ENCODE measurements at regions not wholly inside any gene's neighbourhood (a gene's known extent, or its start where the extent isn't known, plus 50 kb on each side); places are given as distances from the start of the nearest gene placed in this dataset.

DNA sequence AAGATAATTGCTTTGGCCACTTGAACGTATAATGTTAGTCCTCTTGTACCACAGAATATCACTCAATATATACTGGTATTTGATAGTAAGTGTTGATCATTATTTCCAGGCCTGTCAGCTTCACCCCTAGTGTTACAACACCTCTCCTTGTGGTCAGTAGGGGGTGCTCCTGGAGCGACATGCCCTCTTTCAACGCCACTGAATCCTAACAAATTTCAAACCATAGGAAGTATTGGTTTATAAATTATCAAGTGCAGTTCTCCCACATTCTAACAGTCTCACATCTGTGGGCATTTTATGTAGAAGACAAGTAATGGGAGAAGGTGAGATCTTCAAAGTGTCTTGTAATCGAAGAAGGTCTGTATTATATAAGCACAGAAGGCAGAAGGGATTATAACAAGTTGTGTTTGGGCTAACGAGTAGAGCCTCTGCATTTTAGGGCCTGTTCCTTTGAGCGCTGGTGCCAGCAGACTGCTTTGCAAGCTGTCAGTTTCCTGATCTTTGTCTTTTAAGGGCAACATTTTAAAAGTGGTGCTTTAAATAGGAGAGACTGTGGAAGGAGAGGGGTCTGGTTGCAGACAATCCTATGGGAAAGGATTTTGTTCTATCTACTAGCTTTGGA is 57.1 kb upstream of the CEP162 start (continued):
- TF ChIP-seq, protein P1, sequence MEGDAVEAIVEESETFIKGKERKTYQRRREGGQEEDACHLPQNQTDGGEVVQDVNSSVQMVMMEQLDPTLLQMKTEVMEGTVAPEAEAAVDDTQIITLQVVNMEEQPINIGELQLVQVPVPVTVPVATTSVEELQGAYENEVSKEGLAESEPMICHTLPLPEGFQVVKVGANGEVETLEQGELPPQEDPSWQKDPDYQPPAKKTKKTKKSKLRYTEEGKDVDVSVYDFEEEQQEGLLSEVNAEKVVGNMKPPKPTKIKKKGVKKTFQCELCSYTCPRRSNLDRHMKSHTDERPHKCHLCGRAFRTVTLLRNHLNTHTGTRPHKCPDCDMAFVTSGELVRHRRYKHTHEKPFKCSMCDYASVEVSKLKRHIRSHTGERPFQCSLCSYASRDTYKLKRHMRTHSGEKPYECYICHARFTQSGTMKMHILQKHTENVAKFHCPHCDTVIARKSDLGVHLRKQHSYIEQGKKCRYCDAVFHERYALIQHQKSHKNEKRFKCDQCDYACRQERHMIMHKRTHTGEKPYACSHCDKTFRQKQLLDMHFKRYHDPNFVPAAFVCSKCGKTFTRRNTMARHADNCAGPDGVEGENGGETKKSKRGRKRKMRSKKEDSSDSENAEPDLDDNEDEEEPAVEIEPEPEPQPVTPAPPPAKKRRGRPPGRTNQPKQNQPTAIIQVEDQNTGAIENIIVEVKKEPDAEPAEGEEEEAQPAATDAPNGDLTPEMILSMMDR (IDR thresholded peaks at IDR 0.05): peak; percentile 55
- TF ChIP-seq NRF1 (IDR thresholded peaks at IDR 0.05; ENCODE audit: low read depth, low read length): no peak
- TF ChIP-seq GATA2 (CRISPR knock-in tag; IDR thresholded peaks at IDR 0.05): no peak
- TF ChIP-seq ELF1 (IDR thresholded peaks at IDR 0.05): no peak
- TF ChIP-seq POLR2AphosphoS5 (IDR thresholded peaks at IDR 0.05; ENCODE audit: low read depth, low read length): no peak

DNA sequence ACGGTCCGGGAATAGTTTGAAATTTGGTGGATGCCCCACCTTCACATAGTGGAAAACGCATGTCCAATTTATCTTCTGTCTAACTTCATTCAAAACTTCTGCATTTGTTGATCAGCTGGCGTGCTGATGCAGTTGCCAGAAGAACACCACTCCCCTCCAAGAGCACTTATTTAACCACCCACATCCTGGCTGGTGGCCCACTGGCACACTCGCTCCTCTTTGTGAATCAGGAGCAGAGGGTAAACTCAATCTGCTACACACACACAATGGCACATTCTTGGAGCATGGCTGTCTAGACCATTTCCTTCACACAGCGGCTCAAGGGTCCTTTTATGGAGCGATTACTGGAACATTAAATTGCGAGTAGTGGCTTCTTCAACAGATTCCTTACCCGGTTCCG is 55.1 kb upstream of the CEP162 start:
- no peaks in the 10 kb centered on the region for H4K20me1 ChIP-seq (ENCODE audit: insufficient read depth)
- H3K9me2 ChIP-seq: no peaks in the 10 kb centered on the region
- H3K79me2 ChIP-seq (ENCODE audit: insufficient read depth): no peaks in the 10 kb centered on the region
- H3K36me3 ChIP-seq (replicated peaks in 1 of 2; ENCODE audit: control insufficient read depth in 1 of 2, insufficient read depth in 2 of 2, low read length in 1 of 2): no peaks in the 10 kb centered on the region
- no peak overlapping the region for H2AFZ ChIP-seq (ENCODE audit: low read depth)
- no peak overlapping the region for H3K4me2 ChIP-seq
- CTCF ChIA-PET: interaction anchor here (1.3 to 3.8 kb wide), 3 partner anchors 15 to 287 kb away, joined by 4 to 18 read pairs (median 15); no protein-coding TSS in a partner anchor
- 66% methylated on average over 8 of the region's 10 CpGs for WGBS (ENCODE audit: low lambda C conversion rate)
- no peaks in the 10 kb centered on the region for H3F3A ChIP-seq (replicated peaks; ENCODE audit: insufficient read depth)
- no peak for DNase-seq
- TF ChIP-seq GABPA (IDR thresholded peaks at IDR 0.05; ENCODE audit: low read depth) (no peak), SIN3A (IDR thresholded peaks at IDR 0.05; ENCODE audit: borderline replicate concordance, low read depth, low read length) (no peak), SMC3 (IDR thresholded peaks at IDR 0.05; ENCODE audit: low read depth, low read length) (no peak), RXRA (IDR thresholded peaks at IDR 0.05; ENCODE audit: borderline replicate concordance, low read depth) (no peak), RFX5 (IDR thresholded peaks at IDR 0.05; ENCODE audit: low read length) (no peak), TCF12 (IDR thresholded peaks at IDR 0.05) (no peak), YY1 (IDR thresholded peaks at IDR 0.05; ENCODE audit: low read depth) (no peak)
- TF ChIP-seq, protein P2, sequence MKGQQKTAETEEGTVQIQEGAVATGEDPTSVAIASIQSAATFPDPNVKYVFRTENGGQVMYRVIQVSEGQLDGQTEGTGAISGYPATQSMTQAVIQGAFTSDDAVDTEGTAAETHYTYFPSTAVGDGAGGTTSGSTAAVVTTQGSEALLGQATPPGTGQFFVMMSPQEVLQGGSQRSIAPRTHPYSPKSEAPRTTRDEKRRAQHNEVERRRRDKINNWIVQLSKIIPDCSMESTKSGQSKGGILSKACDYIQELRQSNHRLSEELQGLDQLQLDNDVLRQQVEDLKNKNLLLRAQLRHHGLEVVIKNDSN (IDR thresholded peaks at IDR 0.05; ENCODE audit: borderline replicate concordance, low read depth): no peak
- TF ChIP-seq, protein P3, sequence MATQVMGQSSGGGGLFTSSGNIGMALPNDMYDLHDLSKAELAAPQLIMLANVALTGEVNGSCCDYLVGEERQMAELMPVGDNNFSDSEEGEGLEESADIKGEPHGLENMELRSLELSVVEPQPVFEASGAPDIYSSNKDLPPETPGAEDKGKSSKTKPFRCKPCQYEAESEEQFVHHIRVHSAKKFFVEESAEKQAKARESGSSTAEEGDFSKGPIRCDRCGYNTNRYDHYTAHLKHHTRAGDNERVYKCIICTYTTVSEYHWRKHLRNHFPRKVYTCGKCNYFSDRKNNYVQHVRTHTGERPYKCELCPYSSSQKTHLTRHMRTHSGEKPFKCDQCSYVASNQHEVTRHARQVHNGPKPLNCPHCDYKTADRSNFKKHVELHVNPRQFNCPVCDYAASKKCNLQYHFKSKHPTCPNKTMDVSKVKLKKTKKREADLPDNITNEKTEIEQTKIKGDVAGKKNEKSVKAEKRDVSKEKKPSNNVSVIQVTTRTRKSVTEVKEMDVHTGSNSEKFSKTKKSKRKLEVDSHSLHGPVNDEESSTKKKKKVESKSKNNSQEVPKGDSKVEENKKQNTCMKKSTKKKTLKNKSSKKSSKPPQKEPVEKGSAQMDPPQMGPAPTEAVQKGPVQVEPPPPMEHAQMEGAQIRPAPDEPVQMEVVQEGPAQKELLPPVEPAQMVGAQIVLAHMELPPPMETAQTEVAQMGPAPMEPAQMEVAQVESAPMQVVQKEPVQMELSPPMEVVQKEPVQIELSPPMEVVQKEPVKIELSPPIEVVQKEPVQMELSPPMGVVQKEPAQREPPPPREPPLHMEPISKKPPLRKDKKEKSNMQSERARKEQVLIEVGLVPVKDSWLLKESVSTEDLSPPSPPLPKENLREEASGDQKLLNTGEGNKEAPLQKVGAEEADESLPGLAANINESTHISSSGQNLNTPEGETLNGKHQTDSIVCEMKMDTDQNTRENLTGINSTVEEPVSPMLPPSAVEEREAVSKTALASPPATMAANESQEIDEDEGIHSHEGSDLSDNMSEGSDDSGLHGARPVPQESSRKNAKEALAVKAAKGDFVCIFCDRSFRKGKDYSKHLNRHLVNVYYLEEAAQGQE (IDR thresholded peaks at IDR 0.05; ENCODE audit: low read depth, low read length): no peak
- TF ChIP-seq, protein P4, sequence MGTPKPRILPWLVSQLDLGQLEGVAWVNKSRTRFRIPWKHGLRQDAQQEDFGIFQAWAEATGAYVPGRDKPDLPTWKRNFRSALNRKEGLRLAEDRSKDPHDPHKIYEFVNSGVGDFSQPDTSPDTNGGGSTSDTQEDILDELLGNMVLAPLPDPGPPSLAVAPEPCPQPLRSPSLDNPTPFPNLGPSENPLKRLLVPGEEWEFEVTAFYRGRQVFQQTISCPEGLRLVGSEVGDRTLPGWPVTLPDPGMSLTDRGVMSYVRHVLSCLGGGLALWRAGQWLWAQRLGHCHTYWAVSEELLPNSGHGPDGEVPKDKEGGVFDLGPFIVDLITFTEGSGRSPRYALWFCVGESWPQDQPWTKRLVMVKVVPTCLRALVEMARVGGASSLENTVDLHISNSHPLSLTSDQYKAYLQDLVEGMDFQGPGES (IDR thresholded peaks at IDR 0.05; ENCODE audit: low read depth, low read length): no peak
- TF ChIP-seq, protein P5, sequence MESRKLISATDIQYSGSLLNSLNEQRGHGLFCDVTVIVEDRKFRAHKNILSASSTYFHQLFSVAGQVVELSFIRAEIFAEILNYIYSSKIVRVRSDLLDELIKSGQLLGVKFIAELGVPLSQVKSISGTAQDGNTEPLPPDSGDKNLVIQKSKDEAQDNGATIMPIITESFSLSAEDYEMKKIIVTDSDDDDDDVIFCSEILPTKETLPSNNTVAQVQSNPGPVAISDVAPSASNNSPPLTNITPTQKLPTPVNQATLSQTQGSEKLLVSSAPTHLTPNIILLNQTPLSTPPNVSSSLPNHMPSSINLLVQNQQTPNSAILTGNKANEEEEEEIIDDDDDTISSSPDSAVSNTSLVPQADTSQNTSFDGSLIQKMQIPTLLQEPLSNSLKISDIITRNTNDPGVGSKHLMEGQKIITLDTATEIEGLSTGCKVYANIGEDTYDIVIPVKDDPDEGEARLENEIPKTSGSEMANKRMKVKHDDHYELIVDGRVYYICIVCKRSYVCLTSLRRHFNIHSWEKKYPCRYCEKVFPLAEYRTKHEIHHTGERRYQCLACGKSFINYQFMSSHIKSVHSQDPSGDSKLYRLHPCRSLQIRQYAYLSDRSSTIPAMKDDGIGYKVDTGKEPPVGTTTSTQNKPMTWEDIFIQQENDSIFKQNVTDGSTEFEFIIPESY (IDR thresholded peaks at IDR 0.05; ENCODE audit: borderline replicate concordance, low read depth): no peak
- H3K9ac ChIP-seq: no peak overlapping the region
- H3K27me3 ChIP-seq (ENCODE audit: insufficient read depth): no peaks in the 10 kb centered on the region
- no peaks in the 10 kb centered on the region; a peak in 1 of 4 replicates for H3K4me1 ChIP-seq (ENCODE audit: control insufficient read depth in 1 of 2, insufficient read depth in 2 of 2, low read depth in 1 of 2, low read length in 1 of 2)
- H3K9me3 ChIP-seq: no peaks in the 10 kb centered on the region
- H3K4me3 ChIP-seq (ENCODE audit: low read depth in 2 of 2, low read length in 1 of 2): no peak overlapping the region
- POLR2A ChIA-PET: no interaction called here
- H3K27ac ChIP-seq (ENCODE audit: low read depth in 2 of 2, low read length in 1 of 2): no peak overlapping the region
